IPS DF 6.9 (cell line): ENCODE measurements at regions not wholly inside any gene's neighbourhood (a gene's known extent, or its start where the extent isn't known, plus 50 kb on each side); places are given as distances from the start of the nearest gene placed in this dataset.

Experiments used
- DNase-seq: peaks from one replicate; pipeline ENCODE4 v3.0.0-alpha.2; 2013; ENCODE audit warnings: low read depth, low spot score
- H3K27ac ChIP-seq: one replicate; pipeline ENCODE4 v1.5.1; 2013; ENCODE audit warnings: low read length, control low read depth
- H3K27me3 ChIP-seq: 2 replicates; pipeline ENCODE4 v1.6.1; 2013; ENCODE audit warnings: mild to moderate bottlenecking, low read length; ENCODE audit not compliant: control insufficient read depth, insufficient read depth
- H3K36me3 ChIP-seq: 2 replicates; pipeline ENCODE4 v1.6.1; 2013; ENCODE audit warnings: low read length; ENCODE audit not compliant: control insufficient read depth, insufficient read depth
- H3K4me1 ChIP-seq: 2 replicates; pipeline ENCODE4 v1.6.1; 2013; ENCODE audit warnings: low read length; ENCODE audit not compliant: control insufficient read depth, insufficient read depth
- H3K4me3 ChIP-seq: 2 replicates; pipeline ENCODE4 v1.5.1; 2013; ENCODE audit warnings: mild to moderate bottlenecking, low read length
- H3K9me3 ChIP-seq: 2 replicates; pipeline ENCODE4 v1.6.1; 2013; ENCODE audit warnings: low read length, inconsistent platforms; ENCODE audit not compliant: control insufficient read depth, insufficient read depth
- WGBS: extraction: QIAGEN DNeasy Blood & Tissue Kit; methylation state at CpG from one replicate; pipeline ENCODE4 v1.1.7; 2013; ENCODE audit warnings: mixed read lengths, missing lambda C conversion rate; ENCODE audit not compliant: insufficient read length, insufficient coverage; 5-methylcytosine and 5-hydroxymethylcytosine counted together

- H3K27me3 ChIP-seq = no peaks in the 10 kb centered on the region
- H3K36me3 ChIP-seq = no peaks in the 10 kb centered on the region
- DNase-seq = no peak
- H3K9me3 ChIP-seq = no peaks in the 10 kb centered on the region
- H3K27ac ChIP-seq = no peak overlapping the region
- no peaks in the 10 kb centered on the region for H3K4me1 ChIP-seq
- H3K4me3 ChIP-seq = no peak overlapping the region
- WGBS = no CpG with 5 or more reads among the region's 17 CpGs
Measured at GRCh38 chr7:98040626-98041360, 50.8 kb upstream of the OCM2 start.

- no peaks in the 10 kb centered on the region for H3K9me3 ChIP-seq
- DNase-seq = no peak
- H3K4me1 ChIP-seq = no peaks in the 10 kb centered on the region
- no peaks in the 10 kb centered on the region for H3K36me3 ChIP-seq
- H3K27me3 ChIP-seq = no peaks in the 10 kb centered on the region
- no CpG with 5 or more reads among the region's 6 CpGs for WGBS
- H3K27ac ChIP-seq = no peak overlapping the region
- H3K4me3 ChIP-seq = no peak overlapping the region
Measured at GRCh38 chr7:98046816-98047215, 56.8 kb upstream of the OCM2 start.

- Histone ChIP-seq H3K9me3 (no peaks in the 10 kb centered on the region), H3K4me1 (no peaks in the 10 kb centered on the region), H3K27ac (no peak overlapping the region), H3K4me3 (no peak overlapping the region), H3K27me3 (no peaks in the 10 kb centered on the region), H3K36me3 (no peaks in the 10 kb centered on the region)
- WGBS = no CpG with 5 or more reads among the region's 9 CpGs
- peak; percentile 25 for DNase-seq
Measured at GRCh38 chr7:98049034-98049433, 57.6 kb upstream of the LMTK2 start.

DNA sequence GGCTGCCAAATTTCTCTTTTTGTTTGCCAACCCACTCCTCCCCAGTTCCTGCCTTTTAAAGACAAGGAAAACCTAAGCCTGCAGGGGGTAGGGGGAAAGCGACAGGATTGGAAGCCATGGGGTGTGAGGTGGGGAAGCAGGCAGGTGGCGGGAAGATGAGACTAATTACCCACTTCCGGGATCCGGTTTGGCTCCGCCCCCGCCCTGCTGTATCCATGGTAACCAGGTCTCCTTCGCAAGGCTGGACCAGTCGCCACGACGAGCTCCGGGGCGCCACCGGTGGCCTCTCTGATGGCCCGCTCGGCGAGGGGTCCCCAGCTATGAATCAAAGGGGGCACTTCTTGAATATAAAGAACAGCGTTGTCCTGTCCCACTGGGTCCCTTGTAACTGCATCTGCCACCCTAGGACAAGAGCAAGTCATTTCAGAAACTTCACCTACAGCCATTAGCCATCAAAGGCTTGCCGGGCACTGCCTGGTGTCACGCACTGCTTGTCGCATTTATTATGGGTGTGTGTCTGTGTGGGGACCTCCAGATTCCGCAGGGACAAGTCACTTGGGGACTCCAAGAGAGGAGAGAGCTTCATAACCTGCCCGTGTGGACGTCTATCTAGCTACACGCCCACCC, 55.4 kb upstream of the LMTK2 start:
- no peaks in the 10 kb centered on the region for H3K27me3 ChIP-seq
- WGBS = no CpG with 5 or more reads among the region's 24 CpGs
- H3K4me1 ChIP-seq = no peaks in the 10 kb centered on the region
- no peak overlapping the region for H3K27ac ChIP-seq
- no peak overlapping the region for H3K4me3 ChIP-seq
- H3K36me3 ChIP-seq = no peaks in the 10 kb centered on the region
- peak; percentile 91 for DNase-seq
- no peaks in the 10 kb centered on the region for H3K9me3 ChIP-seq

GRCh38 chr7:98054585-98054984, 52.1 kb upstream of the LMTK2 start:
- H3K27me3 ChIP-seq = no peaks in the 10 kb centered on the region
- no peaks in the 10 kb centered on the region for H3K36me3 ChIP-seq
- no peaks in the 10 kb centered on the region for H3K4me1 ChIP-seq
- no peaks in the 10 kb centered on the region for H3K9me3 ChIP-seq
- no CpG with 5 or more reads among the region's 4 CpGs for WGBS
- DNase-seq = no peak
- no peak overlapping the region for H3K27ac ChIP-seq
- H3K4me3 ChIP-seq = no peak overlapping the region

DNA sequence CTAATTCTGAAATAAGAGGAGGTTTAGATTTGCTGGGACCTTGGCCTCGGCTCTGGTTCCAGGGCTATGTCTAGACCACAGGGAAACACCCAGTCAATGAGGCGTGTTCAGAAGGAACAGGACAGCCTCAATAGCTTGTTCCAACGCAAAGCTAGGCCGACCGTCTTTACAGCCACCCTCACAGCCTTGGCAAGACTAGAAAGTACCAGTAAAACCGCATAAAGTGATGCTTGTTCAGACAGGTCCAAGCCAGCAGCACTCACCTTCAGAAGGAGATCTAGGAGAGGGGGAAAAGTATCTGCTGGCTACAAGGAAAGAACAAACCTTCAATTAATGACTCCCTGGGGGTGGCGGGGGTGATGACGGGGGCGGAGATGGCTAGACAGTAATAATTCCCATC, 50.1 kb upstream of the LMTK2 start:
- H3K4me1 ChIP-seq = no peaks in the 10 kb centered on the region
- WGBS = no CpG with 5 or more reads among the region's 9 CpGs

More for the DNA sequence above, 50.1 kb upstream of the LMTK2 start:
- H3K27me3 ChIP-seq = no peaks in the 10 kb centered on the region
- DNase-seq = no peak
- no peak overlapping the region for H3K27ac ChIP-seq
- H3K36me3 ChIP-seq = no peaks in the 10 kb centered on the region
- no peaks in the 10 kb centered on the region for H3K9me3 ChIP-seq
- no peak overlapping the region for H3K4me3 ChIP-seq
